ENCODE measurements at regions not wholly inside any gene's neighbourhood (a gene's known extent, or its start where the extent isn't known, plus 50 kb on each side); places are given as distances from the start of the nearest gene placed in this dataset.

DNA sequence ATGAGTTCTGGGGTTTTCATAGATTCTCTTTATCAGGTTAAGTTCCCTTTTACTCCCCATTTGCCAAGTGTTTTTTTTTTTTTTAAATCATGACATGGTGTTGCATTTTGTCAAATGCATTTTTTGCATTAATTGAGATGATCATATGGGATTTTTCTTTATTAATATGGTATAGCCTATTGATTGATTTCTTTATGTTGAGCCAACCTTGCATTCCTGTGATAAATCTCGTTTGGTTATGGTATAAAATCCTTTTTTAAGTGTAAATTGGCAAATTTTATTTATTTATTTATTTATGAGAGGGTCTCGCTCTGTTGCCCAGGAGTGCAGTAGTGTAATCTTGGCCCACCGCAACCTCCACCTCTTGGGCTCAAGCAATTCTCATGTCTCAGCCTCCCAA, 81.5 kb upstream of the ACVR1 start:
- H3K27me3 ChIP-seq, result no peaks in the 10 kb centered on the region
- H3K36me3 ChIP-seq, result no peaks in the 10 kb centered on the region
- H3K4me1 ChIP-seq (ENCODE audit: insufficient read depth), result no peaks in the 10 kb centered on the region
- TF ChIP-seq POLR2A (IDR thresholded peaks at IDR 0.05) (no peak), EP300 (IDR thresholded peaks at IDR 0.05) (no peak)
- TF ChIP-seq, protein P1, sequence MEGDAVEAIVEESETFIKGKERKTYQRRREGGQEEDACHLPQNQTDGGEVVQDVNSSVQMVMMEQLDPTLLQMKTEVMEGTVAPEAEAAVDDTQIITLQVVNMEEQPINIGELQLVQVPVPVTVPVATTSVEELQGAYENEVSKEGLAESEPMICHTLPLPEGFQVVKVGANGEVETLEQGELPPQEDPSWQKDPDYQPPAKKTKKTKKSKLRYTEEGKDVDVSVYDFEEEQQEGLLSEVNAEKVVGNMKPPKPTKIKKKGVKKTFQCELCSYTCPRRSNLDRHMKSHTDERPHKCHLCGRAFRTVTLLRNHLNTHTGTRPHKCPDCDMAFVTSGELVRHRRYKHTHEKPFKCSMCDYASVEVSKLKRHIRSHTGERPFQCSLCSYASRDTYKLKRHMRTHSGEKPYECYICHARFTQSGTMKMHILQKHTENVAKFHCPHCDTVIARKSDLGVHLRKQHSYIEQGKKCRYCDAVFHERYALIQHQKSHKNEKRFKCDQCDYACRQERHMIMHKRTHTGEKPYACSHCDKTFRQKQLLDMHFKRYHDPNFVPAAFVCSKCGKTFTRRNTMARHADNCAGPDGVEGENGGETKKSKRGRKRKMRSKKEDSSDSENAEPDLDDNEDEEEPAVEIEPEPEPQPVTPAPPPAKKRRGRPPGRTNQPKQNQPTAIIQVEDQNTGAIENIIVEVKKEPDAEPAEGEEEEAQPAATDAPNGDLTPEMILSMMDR (IDR thresholded peaks at IDR 0.05), result no peak
- H3K9me3 ChIP-seq, result no peaks in the 10 kb centered on the region
- no peak for DNase-seq
- no peak overlapping the region for H3K27ac ChIP-seq
- WGBS, 3 donors, result 44 to 87% (median 58%) methylated on average over 3 of the region's 3 CpGs
- H3K4me3 ChIP-seq, result no peak overlapping the region
- intact Hi-C loops (cut with DNase I), result no loop called here

DNA sequence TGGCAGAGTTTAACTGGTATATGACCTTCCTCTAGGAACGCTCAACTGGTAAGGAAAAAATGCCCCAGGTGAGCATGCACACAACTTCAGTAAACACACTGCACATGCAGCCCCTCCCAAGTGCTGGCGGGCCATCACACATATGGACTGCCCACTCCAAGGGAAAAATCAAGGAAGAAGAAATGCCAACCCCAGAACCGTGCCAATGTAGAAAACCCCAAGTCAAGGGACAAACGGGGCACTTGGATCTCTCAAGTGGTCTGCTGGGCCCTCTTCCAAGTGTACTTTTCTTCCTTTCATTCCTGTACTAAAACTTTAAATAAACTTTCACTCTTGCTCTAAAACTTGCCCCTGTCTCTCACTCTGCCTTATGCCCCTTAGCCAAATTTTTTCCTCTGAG, 76.4 kb upstream of the ACVR1 start:
- no peak for DNase-seq
- no peak for TF ChIP-seq POLR2A (IDR thresholded peaks at IDR 0.05)
- Histone ChIP-seq H3K27ac (no peak overlapping the region), H3K36me3 (no peaks in the 10 kb centered on the region), H3K4me1 (ENCODE audit: insufficient read depth) (no peaks in the 10 kb centered on the region), H3K27me3 (no peaks in the 10 kb centered on the region), H3K4me3 (no peak overlapping the region), H3K9me3 (no peaks in the 10 kb centered on the region)
- intact Hi-C loops (cut with DNase I), result no loop called here
- 69 to 75% (median 73%) methylated on average over 4 of the region's 4 CpGs for WGBS, 3 donors

DNA sequence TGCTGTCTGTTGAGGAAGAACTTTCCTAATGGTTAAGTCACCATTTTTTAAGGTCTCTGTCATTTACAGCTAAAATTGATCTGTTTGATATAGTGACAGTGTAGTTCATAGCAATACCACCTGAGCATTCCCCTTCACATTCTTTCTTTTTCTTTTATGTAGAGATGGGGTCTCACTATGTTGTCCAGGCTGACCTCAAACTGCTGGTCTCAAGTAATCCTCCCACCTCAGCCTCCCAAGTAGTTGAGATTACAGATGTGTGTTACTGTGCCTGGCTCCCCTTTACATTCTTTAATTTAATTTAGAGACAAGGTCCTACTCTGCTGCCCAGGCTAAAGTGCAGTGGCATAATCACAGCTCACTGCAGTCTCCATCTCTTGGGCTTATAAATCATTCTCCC, 72.7 kb upstream of the ACVR1 start:
- no peak overlapping the region for H3K27ac ChIP-seq
- H3K4me3 ChIP-seq, result no peak overlapping the region
- H3K9me3 ChIP-seq, result no peaks in the 10 kb centered on the region
- H3K36me3 ChIP-seq, result no peaks in the 10 kb centered on the region
- TF ChIP-seq, protein P1 (IDR thresholded peaks at IDR 0.05), result no peak
- TF ChIP-seq EP300 (IDR thresholded peaks at IDR 0.05) (no peak), POLR2A (IDR thresholded peaks at IDR 0.05) (no peak)
- intact Hi-C loops (cut with DNase I), result no loop called here
- no peak for DNase-seq
- H3K4me1 ChIP-seq (ENCODE audit: insufficient read depth), result no peaks in the 10 kb centered on the region
- H3K27me3 ChIP-seq, result no peaks in the 10 kb centered on the region

DNA sequence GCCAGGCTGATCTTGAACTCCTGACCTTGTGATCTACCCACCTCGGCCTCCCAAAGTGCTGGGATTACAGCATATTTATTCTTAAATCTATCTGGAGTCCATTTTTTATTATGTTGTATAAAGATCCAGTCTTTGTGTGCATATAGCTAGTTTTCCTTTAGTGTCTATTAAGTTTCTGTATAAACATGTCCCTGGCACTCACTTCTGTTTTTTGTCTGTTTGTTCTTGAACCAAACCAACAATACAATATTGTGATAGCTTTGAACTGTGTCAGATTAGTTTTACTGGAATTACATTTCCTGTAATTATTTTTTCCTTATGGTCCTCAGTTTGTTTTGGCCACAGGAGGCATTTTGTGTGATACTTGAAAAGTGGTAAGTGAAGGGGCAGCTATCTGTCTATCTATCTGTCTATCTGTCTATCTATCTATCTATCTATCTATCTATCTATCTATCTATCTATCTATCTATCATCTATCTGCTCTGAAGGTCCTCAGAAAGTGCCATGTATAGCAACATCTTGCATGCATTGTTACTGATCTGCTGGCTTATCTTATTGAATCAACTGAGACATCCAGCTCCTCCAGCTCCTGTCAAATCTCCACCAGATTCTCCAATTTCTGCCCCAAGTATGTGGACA, 70.9 kb upstream of the ACVR1 start:
- H3K4me1 ChIP-seq (ENCODE audit: insufficient read depth), result no peaks in the 10 kb centered on the region
- intact Hi-C loops (cut with DNase I), result no loop called here
- no peaks in the 10 kb centered on the region for H3K36me3 ChIP-seq
- no peak for DNase-seq
- TF ChIP-seq EP300 (IDR thresholded peaks at IDR 0.05), result no peak
- H3K9me3 ChIP-seq, result no peaks in the 10 kb centered on the region
- no peaks in the 10 kb centered on the region for H3K27me3 ChIP-seq
- H3K27ac ChIP-seq, result no peak overlapping the region
- 91 to 95% (median 92%) methylated on average over 1 of the region's 1 CpG for WGBS, 3 donors
- no peak overlapping the region for H3K4me3 ChIP-seq

DNA sequence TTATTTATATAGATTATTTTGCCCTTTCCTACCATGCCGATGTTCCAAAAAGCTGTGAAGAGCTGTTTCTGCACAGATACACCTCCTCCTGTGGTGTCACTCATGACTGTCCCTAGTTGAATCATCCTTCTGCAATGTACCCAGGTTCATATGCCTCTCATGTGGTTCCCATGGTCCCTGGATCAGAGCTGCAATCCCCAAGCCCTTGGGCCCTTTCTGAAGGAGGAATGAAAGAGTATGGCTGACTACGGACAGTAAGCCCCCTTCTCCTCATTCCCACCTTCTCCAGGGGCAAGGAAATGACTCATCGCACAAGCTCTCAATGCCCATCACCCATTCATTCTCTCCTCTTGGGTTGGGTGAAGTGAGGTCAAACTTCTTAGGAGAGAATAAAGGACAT, 63.9 kb upstream of the ACVR1 start:
- intact Hi-C loops (cut with DNase I), result no loop called here
- Histone ChIP-seq H3K4me1 (ENCODE audit: insufficient read depth) (no peaks in the 10 kb centered on the region), H3K27ac (no peak overlapping the region), H3K9me3 (no peaks in the 10 kb centered on the region), H3K36me3 (no peaks in the 10 kb centered on the region), H3K27me3 (no peaks in the 10 kb centered on the region), H3K4me3 (no peak overlapping the region)
- DNase-seq, result no peak
- TF ChIP-seq POLR2A (IDR thresholded peaks at IDR 0.05), result no peak
- 94 to 96% (median 94%) methylated on average over 3 of the region's 3 CpGs for WGBS, 3 donors

DNA sequence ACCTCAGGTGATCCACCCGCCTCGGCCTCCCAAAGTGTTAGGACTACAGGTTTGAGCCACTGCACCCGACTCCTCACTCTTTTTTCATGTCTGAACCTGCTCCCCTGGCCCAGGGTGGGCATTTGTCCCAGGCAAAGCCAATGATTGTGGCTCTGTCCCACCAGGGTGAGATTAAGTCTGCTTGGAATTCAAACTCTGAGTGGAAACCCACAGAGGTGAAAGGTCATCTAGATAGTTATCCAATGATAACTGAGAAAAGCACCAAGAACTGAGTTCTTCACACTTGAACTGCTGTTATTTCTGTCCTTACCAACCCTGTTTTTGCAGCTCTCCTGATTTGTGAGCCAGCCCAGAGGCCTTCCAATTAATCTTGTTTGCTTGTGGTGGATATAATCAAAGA, 62.4 kb upstream of the ACVR1 start:
- no peak overlapping the region for H3K27ac ChIP-seq
- H3K36me3 ChIP-seq, result no peaks in the 10 kb centered on the region
- no peaks in the 10 kb centered on the region for H3K4me1 ChIP-seq (ENCODE audit: insufficient read depth)
- no peaks in the 10 kb centered on the region for H3K9me3 ChIP-seq
- WGBS, 3 donors, result 91 to 94% (median 92%) methylated on average over 3 of the region's 3 CpGs
- DNase-seq, result no peak
- H3K27me3 ChIP-seq, result no peaks in the 10 kb centered on the region
- intact Hi-C loops (cut with DNase I), result no loop called here
- TF ChIP-seq POLR2A (IDR thresholded peaks at IDR 0.05), result no peak
- TF ChIP-seq, protein P1 (IDR thresholded peaks at IDR 0.05), result no peak
- TF ChIP-seq EP300 (IDR thresholded peaks at IDR 0.05), result no peak
- H3K4me3 ChIP-seq, result no peak overlapping the region
